Esophagus muscularis mucosa (tissue), 4 donors: ENCODE measurements at regions not wholly inside any gene's neighbourhood (a gene's known extent, or its start where the extent isn't known, plus 50 kb on each side); places are given as distances from the start of the nearest gene placed in this dataset.

ENCODE experiments used
- DNase-seq: peaks from one replicate; pipeline ENCODE4 v3.0.0-alpha.2; 2017; ENCODE audit errors: extremely low spot score
- H3K27ac ChIP-seq, 4 donors: fragments of 200-600 bp; sonication (generic); replicated peaks in 1 of 4; 1 replicate in 3 of 4; 2 replicates in 1 of 4; pipeline ENCODE4 v1.5.1; 2016 to 2019; ENCODE audit warnings: mild to moderate bottlenecking in 1 of 4
- H3K27me3 ChIP-seq, 4 donors: fragments of 200-600 bp; sonication (generic); one replicate each; pipeline versions ENCODE4 v1.5.1 to v1.6.0; 2016 to 2019
- H3K36me3 ChIP-seq, 4 donors: fragments of 200-600 bp; sonication (generic); one replicate each; pipeline ENCODE4 v1.5.1; 2016 to 2019
- H3K4me1 ChIP-seq, 4 donors: fragments of 200-600 bp; sonication (generic); one replicate each; pipeline ENCODE4 v1.5.1; 2016 to 2019
- H3K4me3 ChIP-seq, 4 donors: fragments of 200-600 bp; sonication (generic); 1 replicate in 2 of 4; 2 replicates in 2 of 4; pipeline ENCODE4 v1.5.1; 2016 to 2019; ENCODE audit warnings: mild to moderate bottlenecking in 4 of 4, moderate library complexity in 1 of 4
- H3K9me3 ChIP-seq, 4 donors: fragments of 200-600 bp; sonication (generic); 1 replicate in 3 of 4; 2 replicates in 1 of 4; pipeline ENCODE4 v1.5.1; 2016 to 2019
- EP300 ChIP-seq: sonication (generic); formaldehyde crosslinking; IDR thresholded peaks from one replicate; pipeline ENCODE4 v1.6.1; 2017; ENCODE audit warnings: antibody characterized with exemption
- POLR2A ChIP-seq: fragments of 450-650 bp; IDR thresholded peaks from one replicate; pipeline ENCODE4 v1.6.1; 2017; ENCODE audit warnings: antibody characterized with exemption, moderate library complexity, mild to moderate bottlenecking, low read depth
- POLR2AphosphoS5 ChIP-seq, 2 donors: sonication (generic); formaldehyde crosslinking; IDR thresholded peaks; one replicate each; pipeline ENCODE4 v1.6.1; 2017; ENCODE audit warnings: antibody characterized with exemption in 2 of 2
- WGBS: methylation state at CpG from one replicate; pipeline ENCODE4 v1.1.5; 2018; 5-methylcytosine and 5-hydroxymethylcytosine counted together
- intact Hi-C: fragments of 100-400 bp; cut with DNase I; formaldehyde crosslinking; loops from one replicate; pipeline ENCODE4 v1.15.1; 2023
- TF ChIP-seq, protein P1 (sequence below), 3 experiments: fragments of 200-600 bp in 2 of 3; fragments of 450-650 bp in 1 of 3; sonication (generic) in 2 of 3; IDR thresholded peaks; one replicate each; pipeline ENCODE4 v1.5.1; 2017 to 2019; ENCODE audit warnings: antibody characterized with exemption in 3 of 3, mild to moderate bottlenecking in 2 of 3, moderate library complexity in 1 of 3

DNA sequence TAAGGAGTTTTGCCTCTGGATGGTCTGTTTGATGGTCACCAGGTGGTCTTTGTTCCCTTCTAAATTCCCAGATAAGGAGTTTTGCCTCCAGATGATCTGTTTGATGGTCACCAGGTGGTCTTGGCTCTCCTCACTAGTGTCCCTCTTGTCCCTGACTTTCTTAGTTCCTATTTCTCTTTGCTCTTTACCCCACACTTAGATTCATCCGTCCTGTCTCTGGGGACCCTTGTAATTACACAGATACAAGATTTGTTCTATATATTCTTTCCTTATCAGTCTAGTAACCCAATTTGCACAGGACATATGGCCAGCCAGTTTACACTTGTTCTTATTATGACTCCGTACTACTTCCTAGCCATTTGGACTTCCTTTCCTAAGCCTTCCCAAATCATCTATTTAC lies 84.0 kb upstream of the B3GAT2 start:
- no peaks in the 10 kb centered on the region for H3K4me1 ChIP-seq
- intact Hi-C loops = no loop called here
- no peaks in the 10 kb centered on the region for H3K27me3 ChIP-seq
- H3K27ac ChIP-seq = no peak overlapping the region
- H3K4me3 ChIP-seq = no peak overlapping the region
- no peak for DNase-seq
- 78% methylated on average over 2 of the region's 2 CpGs for WGBS
- H3K9me3 ChIP-seq = no peaks in the 10 kb centered on the region
- no peaks in the 10 kb centered on the region for H3K36me3 ChIP-seq
- no peak for TF ChIP-seq POLR2A
- TF ChIP-seq EP300 = no peak
- no peak for TF ChIP-seq POLR2AphosphoS5 (IDR thresholded peaks at IDR 0.05)
- TF ChIP-seq, protein P1, sequence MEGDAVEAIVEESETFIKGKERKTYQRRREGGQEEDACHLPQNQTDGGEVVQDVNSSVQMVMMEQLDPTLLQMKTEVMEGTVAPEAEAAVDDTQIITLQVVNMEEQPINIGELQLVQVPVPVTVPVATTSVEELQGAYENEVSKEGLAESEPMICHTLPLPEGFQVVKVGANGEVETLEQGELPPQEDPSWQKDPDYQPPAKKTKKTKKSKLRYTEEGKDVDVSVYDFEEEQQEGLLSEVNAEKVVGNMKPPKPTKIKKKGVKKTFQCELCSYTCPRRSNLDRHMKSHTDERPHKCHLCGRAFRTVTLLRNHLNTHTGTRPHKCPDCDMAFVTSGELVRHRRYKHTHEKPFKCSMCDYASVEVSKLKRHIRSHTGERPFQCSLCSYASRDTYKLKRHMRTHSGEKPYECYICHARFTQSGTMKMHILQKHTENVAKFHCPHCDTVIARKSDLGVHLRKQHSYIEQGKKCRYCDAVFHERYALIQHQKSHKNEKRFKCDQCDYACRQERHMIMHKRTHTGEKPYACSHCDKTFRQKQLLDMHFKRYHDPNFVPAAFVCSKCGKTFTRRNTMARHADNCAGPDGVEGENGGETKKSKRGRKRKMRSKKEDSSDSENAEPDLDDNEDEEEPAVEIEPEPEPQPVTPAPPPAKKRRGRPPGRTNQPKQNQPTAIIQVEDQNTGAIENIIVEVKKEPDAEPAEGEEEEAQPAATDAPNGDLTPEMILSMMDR (IDR thresholded peaks at IDR 0.05) = no peak

DNA sequence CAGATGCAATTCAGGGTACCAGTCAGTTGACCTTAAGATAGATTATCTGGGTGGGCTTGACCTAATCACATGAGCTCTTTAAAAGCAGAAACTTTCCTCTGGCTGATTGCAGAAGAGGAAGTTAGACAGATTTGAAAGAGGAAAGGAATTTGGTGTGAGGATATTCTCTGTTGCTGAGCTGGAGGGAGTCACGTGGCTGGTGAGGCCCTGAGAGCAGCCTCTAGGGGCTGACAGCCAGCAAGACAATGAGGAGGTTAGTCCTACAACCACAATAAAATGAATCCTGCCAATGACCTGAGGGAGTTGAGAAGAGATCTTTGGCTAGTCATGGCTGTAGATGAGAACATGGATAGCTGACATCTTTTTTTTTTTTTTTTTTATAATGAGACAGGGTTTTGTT lies 87.0 kb upstream of the B3GAT2 start:
- TF ChIP-seq EP300 = no peak
- TF ChIP-seq, protein P1 (IDR thresholded peaks at IDR 0.05) = no peak
- no peak for TF ChIP-seq POLR2A
- TF ChIP-seq POLR2AphosphoS5 (IDR thresholded peaks at IDR 0.05) = no peak
- H3K9me3 ChIP-seq = no peaks in the 10 kb centered on the region
- H3K36me3 ChIP-seq = no peaks in the 10 kb centered on the region
- H3K4me1 ChIP-seq = no peaks in the 10 kb centered on the region
- no peak for DNase-seq
- intact Hi-C loops = no loop called here
- WGBS = 56% methylated on average over 1 of the region's 1 CpG
- no peaks in the 10 kb centered on the region for H3K27me3 ChIP-seq
- H3K27ac ChIP-seq = no peak overlapping the region
- H3K4me3 ChIP-seq = no peak overlapping the region

DNA sequence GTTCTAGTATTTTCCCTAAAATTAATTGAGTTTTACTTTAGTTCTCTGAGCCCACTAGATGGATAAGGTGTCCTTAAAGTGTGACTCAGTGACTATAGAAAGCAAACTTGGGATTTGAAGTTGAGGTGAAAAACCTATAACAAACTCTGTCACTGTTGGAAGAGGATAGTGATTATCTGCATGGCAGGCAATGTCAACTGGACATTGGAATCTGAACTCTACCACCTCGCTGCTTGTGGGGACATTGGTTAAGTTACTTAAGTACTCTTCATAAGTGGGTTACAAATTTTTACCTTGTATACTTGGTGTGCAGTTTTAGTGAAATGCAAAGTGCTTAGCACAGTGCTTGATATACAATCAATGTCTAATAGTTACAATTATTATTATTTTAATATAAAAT lies 87.9 kb upstream of the B3GAT2 start:
- Histone ChIP-seq H3K4me3 (no peak overlapping the region), H3K27ac (no peak overlapping the region), H3K27me3 (no peaks in the 10 kb centered on the region), H3K9me3 (no peaks in the 10 kb centered on the region), H3K4me1 (no peaks in the 10 kb centered on the region), H3K36me3 (no peaks in the 10 kb centered on the region)
- TF ChIP-seq, protein P1 (IDR thresholded peaks at IDR 0.05) = no peak
- no peak for TF ChIP-seq EP300
- TF ChIP-seq POLR2A = no peak
- TF ChIP-seq POLR2AphosphoS5 (IDR thresholded peaks at IDR 0.05) = no peak
- 92% methylated on average over 1 of the region's 1 CpG for WGBS
- intact Hi-C loops = no loop called here
- no peak for DNase-seq

DNA sequence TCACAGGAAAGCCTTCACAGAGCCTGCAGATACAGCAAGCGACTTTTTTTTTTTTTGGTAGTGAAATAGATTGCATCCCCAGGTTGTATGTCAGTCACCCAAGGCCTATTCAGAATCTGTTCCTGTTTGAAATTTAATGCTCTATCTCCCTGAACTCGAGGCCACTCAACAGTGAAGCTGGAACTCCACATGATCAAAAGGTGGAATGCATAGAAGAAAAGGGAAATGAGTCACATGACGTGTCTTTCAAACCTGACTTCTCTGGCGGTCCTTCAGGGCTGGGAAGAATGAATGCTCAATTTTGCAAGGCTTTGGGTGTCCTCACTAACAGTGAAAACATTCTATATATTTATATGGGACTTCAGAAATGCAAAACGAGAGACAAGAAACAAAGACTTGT lies 88.4 kb upstream of the B3GAT2 start:
- H3K27ac ChIP-seq = no peak overlapping the region
- no peak for DNase-seq
- 78% methylated on average over 5 of the region's 5 CpGs for WGBS
- H3K27me3 ChIP-seq = no peaks in the 10 kb centered on the region
- H3K9me3 ChIP-seq = no peaks in the 10 kb centered on the region
- no peaks in the 10 kb centered on the region for H3K36me3 ChIP-seq
- intact Hi-C loops = no loop called here
- no peak overlapping the region for H3K4me3 ChIP-seq
- no peaks in the 10 kb centered on the region for H3K4me1 ChIP-seq
- TF ChIP-seq, protein P1 (IDR thresholded peaks at IDR 0.05) = no peak
- no peak for TF ChIP-seq POLR2A
- TF ChIP-seq EP300 = no peak

DNA sequence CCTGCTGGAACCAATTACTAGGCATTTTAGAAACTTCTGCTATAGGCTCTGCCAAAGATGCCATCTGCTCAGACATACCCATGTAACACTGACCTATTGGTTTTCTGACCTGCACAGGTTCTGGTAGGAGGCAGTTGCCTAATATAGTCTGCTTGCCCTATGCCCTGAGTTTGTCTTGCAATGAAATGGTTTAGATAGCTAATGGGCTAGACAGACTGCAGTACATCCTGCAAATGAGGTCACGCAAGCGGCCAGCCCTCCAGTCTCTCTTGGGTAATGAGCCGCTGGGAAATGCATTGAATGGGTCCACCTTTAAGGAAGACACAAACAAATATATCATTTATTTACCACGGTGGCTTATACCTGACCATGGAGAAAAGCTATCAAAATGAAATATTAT lies 90.6 kb upstream of the B3GAT2 start:
- DNase-seq = no peak

More for the DNA sequence above, 90.6 kb upstream of the B3GAT2 start:
- no peak overlapping the region for H3K27ac ChIP-seq
- H3K27me3 ChIP-seq = no peaks in the 10 kb centered on the region
- no peaks in the 10 kb centered on the region for H3K36me3 ChIP-seq
- no peak overlapping the region for H3K4me3 ChIP-seq
- no peak for TF ChIP-seq EP300
- TF ChIP-seq POLR2AphosphoS5 (IDR thresholded peaks at IDR 0.05) = no peak
- TF ChIP-seq POLR2A = no peak
- TF ChIP-seq, protein P1 (IDR thresholded peaks at IDR 0.05) = no peak
- no peaks in the 10 kb centered on the region for H3K4me1 ChIP-seq
- WGBS = 85% methylated on average over 4 of the region's 4 CpGs
- no peaks in the 10 kb centered on the region for H3K9me3 ChIP-seq
- intact Hi-C loops = no loop called here
